ENCODE measurements at regions not wholly inside any gene's neighbourhood (a gene's known extent, or its start where the extent isn't known, plus 50 kb on each side); places are given as distances from the start of the nearest gene placed in this dataset.

DNA sequence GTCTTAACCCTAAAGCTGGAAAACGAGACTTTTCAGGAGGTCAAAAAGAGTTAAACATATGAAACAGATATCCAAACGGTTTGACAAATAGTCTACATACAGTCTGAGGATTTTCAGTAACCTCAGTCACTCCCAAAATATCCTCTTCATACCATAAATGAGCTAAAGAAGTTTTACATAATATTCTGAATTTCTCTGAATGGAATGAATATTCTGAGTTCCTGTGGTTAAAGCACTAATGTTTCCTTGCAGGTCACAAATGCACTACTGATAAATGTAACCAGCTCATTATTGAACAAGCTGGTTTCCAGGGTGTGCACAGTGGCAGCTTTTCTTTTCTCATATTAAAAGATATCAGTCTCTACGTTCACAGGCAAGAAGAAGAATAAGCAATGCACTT is 137.4 kb upstream of the POU1F1 start:
- no TSS peak for BruUV-seq (replicated peaks)
- peaks cover 10% of the 10 kb centered on the region for H3K9me3 ChIP-seq (ENCODE audit: low read depth, low read length, poor library complexity, severe bottlenecking)
- no peaks in the 10 kb centered on the region for H3K36me3 ChIP-seq (ENCODE audit: insufficient read depth, low read length, poor library complexity, severe bottlenecking)
- intact Hi-C loops (cut with micrococcal nuclease; ENCODE audit: unreplicated experiment) = no loop called here
- TF ChIP-seq, protein P1, sequence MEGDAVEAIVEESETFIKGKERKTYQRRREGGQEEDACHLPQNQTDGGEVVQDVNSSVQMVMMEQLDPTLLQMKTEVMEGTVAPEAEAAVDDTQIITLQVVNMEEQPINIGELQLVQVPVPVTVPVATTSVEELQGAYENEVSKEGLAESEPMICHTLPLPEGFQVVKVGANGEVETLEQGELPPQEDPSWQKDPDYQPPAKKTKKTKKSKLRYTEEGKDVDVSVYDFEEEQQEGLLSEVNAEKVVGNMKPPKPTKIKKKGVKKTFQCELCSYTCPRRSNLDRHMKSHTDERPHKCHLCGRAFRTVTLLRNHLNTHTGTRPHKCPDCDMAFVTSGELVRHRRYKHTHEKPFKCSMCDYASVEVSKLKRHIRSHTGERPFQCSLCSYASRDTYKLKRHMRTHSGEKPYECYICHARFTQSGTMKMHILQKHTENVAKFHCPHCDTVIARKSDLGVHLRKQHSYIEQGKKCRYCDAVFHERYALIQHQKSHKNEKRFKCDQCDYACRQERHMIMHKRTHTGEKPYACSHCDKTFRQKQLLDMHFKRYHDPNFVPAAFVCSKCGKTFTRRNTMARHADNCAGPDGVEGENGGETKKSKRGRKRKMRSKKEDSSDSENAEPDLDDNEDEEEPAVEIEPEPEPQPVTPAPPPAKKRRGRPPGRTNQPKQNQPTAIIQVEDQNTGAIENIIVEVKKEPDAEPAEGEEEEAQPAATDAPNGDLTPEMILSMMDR (conservative IDR thresholded peaks at IDR 0.05; ENCODE audit: low read depth, low read length) = no peak
- no peak for TF ChIP-seq EZH2 (IDR thresholded peaks at IDR 0.05; ENCODE audit: borderline replicate concordance, low read depth, low read length, poor library complexity, severe bottlenecking)
- no peak for DNase-seq (ENCODE audit: low spot score)
- ChIA-PET POLR2A (ENCODE audit: low non-redundant PET) (no interaction called here), CTCF (no interaction called here)
- no peak overlapping the region for H3K4me3 ChIP-seq (ENCODE audit: low read depth, low read length, poor library complexity, severe bottlenecking)
- H3K27ac ChIP-seq (ENCODE audit: low read depth, low read length, poor library complexity, severe bottlenecking) = no peak overlapping the region
- no peaks in the 10 kb centered on the region for H3K27me3 ChIP-seq (replicated peaks; ENCODE audit: insufficient read depth, low read depth, low read length, poor library complexity)
- no peaks in the 10 kb centered on the region for H3K4me1 ChIP-seq (ENCODE audit: insufficient read depth, low read length, poor library complexity, severe bottlenecking)

DNA sequence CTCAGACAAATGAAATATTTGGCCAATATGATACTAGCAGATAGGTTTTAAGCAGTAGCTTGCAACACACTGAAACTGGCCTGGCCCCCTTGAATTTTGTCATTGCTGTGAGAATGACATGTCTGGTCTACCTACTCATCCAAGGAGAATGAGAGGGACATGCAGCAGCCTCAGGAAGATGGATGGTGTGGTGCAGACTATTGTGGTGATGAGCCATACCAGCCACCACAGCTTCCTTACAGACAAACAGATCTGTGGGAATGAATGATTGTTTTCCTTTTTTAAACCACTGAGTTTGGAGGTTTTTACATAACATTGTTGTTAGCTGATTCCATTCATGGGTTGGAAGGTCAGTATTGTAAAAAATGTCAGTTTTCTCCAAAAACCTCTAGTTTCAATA is 133.7 kb upstream of the POU1F1 start:
- no TSS peak for BruUV-seq (replicated peaks)
- DNase-seq (ENCODE audit: low spot score) = no peak
- no peaks in the 10 kb centered on the region for H3K36me3 ChIP-seq (ENCODE audit: insufficient read depth, low read length, poor library complexity, severe bottlenecking)
- peaks cover under 1% of the 10 kb centered on the region for H3K9me3 ChIP-seq (ENCODE audit: low read depth, low read length, poor library complexity, severe bottlenecking)
- H3K4me3 ChIP-seq (ENCODE audit: low read depth, low read length, poor library complexity, severe bottlenecking) = no peak overlapping the region
- TF ChIP-seq EZH2 (IDR thresholded peaks at IDR 0.05; ENCODE audit: borderline replicate concordance, low read depth, low read length, poor library complexity, severe bottlenecking) = no peak
- TF ChIP-seq, protein P1 (conservative IDR thresholded peaks at IDR 0.05; ENCODE audit: low read depth, low read length) = no peak
- no peak overlapping the region for H3K27ac ChIP-seq (ENCODE audit: low read depth, low read length, poor library complexity, severe bottlenecking)
- POLR2A ChIA-PET (ENCODE audit: low non-redundant PET) = no interaction called here
- no peaks in the 10 kb centered on the region for H3K4me1 ChIP-seq (ENCODE audit: insufficient read depth, low read length, poor library complexity, severe bottlenecking)
- CTCF ChIA-PET = no interaction called here
- intact Hi-C loops (cut with micrococcal nuclease; ENCODE audit: unreplicated experiment) = no loop called here
- no peaks in the 10 kb centered on the region for H3K27me3 ChIP-seq (replicated peaks; ENCODE audit: insufficient read depth, low read depth, low read length, poor library complexity)

DNA sequence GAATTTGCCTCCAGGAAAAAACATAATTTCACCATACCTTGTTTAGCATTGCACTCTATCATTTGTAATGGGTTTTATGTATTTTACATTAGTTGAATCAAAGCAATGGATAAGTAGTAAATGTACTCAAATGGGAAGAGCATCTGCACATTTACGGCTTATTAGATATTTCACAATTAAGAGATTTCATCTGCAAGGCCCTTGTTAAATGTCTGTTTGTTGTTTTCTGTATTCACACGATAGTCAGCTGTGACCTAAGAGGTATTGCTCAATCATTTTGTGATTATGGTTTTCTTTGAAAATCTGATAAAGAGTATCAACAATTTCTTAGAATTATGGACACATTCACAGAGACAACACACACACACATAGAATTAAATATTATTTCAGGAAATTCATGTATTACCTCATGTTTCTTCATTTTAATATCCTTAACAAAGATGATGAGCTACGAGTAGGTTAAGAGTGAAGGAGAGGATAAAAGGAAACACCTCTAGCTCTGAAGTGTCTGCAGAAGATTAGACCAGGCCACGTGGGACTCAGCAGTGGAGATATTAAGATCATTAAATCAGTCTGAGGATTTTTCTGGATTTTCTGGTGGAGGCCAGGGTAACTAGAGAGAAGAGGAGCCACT is 121.9 kb upstream of the POU1F1 start:
- CTCF ChIA-PET = no interaction called here
- POLR2A ChIA-PET (ENCODE audit: low non-redundant PET) = no interaction called here
- Histone ChIP-seq H3K9me3 (ENCODE audit: low read depth, low read length, poor library complexity, severe bottlenecking) (peaks cover 6% of the 10 kb centered on the region), H3K4me1 (ENCODE audit: insufficient read depth, low read length, poor library complexity, severe bottlenecking) (no peaks in the 10 kb centered on the region), H3K27me3 (replicated peaks; ENCODE audit: insufficient read depth, low read depth, low read length, poor library complexity) (no peaks in the 10 kb centered on the region), H3K36me3 (ENCODE audit: insufficient read depth, low read length, poor library complexity, severe bottlenecking) (no peaks in the 10 kb centered on the region), H3K4me3 (ENCODE audit: low read depth, low read length, poor library complexity, severe bottlenecking) (no peak overlapping the region), H3K27ac (ENCODE audit: low read depth, low read length, poor library complexity, severe bottlenecking) (no peak overlapping the region)
- no peak for DNase-seq (ENCODE audit: low spot score)
- intact Hi-C loops (cut with micrococcal nuclease; ENCODE audit: unreplicated experiment) = no loop called here
- no TSS peak for BruUV-seq (replicated peaks)
- TF ChIP-seq, protein P1 (conservative IDR thresholded peaks at IDR 0.05; ENCODE audit: low read depth, low read length) = no peak
- TF ChIP-seq EZH2 (IDR thresholded peaks at IDR 0.05; ENCODE audit: borderline replicate concordance, low read depth, low read length, poor library complexity, severe bottlenecking) = no peak
